ENCODE measurements at regions not wholly inside any gene's neighbourhood (a gene's known extent, or its start where the extent isn't known, plus 50 kb on each side); places are given as distances from the start of the nearest gene placed in this dataset.

DNA sequence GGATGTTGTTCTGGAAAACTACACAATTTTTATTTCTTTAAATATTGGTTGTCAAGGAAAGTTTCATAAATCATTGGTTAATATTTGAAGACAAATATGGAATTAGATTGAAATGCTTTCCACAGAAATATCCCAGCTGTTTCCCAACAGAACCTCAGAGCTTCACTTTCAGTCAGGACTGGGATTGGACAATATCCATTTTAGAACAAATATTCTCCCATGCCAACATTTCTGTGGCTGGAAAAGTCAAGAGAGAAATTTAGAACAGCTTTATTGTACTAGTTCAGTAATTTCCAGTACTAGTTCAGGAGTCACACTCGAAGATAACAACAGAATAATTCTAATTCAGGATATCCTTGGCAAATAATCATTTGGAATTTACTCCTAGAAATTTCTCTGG lies 116.1 kb upstream of the TUT7 start (continued):
- no peak for TF ChIP-seq ESRRA (CRISPR knock-in tag; IDR thresholded peaks at IDR 0.05; ENCODE audit: low read depth)
- TF ChIP-seq RNF2 (conservative IDR thresholded peaks at IDR 0.05; ENCODE audit: low read depth) = no peak
- no peak for TF ChIP-seq ZNF263 (CRISPR knock-in tag; IDR thresholded peaks at IDR 0.05)

DNA sequence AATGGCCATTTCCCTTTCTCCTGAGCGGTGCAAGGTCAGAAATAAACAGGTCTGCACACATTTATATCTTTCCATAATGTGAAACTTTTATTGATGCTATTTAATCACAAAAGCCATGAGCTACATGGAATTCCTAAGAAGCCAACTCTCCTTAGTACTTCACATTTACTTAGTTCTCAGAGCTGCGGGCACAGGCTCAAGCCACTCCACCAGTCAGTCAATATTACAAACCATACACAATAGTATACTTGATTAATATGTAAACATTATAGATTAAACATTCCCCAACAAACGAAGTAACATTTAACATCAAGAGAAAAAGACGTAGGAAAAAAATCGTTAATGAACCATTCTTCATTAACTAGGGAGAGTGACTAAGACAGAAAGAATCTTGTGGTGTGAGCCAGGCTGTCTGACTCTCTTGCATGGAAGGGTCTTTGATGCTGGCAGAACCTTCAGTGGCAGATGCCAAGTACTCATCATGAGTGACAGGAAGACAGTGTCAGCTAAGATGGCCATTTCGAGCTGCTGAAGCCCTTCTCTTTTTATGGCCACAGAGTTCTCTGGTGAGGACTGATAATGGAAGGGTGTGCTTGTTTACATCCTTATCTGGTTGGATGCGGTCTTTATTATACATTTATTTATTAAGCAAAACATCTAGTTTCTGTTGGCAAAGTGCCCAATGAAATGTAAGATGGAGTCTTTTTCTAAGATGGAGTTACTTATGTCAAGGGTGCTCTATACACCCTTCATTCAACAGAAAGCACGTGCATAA lies 115.5 kb upstream of the TUT7 start:
- H3K9me3 ChIP-seq (ENCODE audit: low read length) = no peaks in the 10 kb centered on the region
- ChIA-PET POLR2A (no interaction called here), CTCF (ENCODE audit: low intra/inter-chr PET ratio, low total read pairs) (no interaction called here)
- in situ Hi-C loops (cut with HindIII; ENCODE audit: extremely low pct_ligation_motif_present, low pct_unique_long_range_greater_than_20kb) = no loop called here
- intact Hi-C loops (cut with micrococcal nuclease; ENCODE audit: unreplicated experiment) = no loop called here
- H3K27me3 ChIP-seq (ENCODE audit: control insufficient read depth in 1 of 2, insufficient read depth in 2 of 2, low read length in 2 of 2) = peaks cover 0 to 4% of the 10 kb centered on the region in 2 experiments; a peak in 1 of 5 replicates
- no peaks in the 10 kb centered on the region for H3K4me1 ChIP-seq (ENCODE audit: insufficient read depth, low read length)
- no peak overlapping the region for H3K4me2 ChIP-seq (ENCODE audit: low read depth, low read length)
- no peaks in the 10 kb centered on the region for H3K36me3 ChIP-seq (replicated peaks in 1 of 2; ENCODE audit: control insufficient read depth in 1 of 2, insufficient read depth in 2 of 2, low read length in 2 of 2)
- H4K20me1 ChIP-seq (ENCODE audit: insufficient read depth, low read length) = no peaks in the 10 kb centered on the region
- no TSS peak for BruUV-seq (replicated peaks)
- 4% methylated on average over 8 of the region's 8 CpGs for WGBS (ENCODE audit: low lambda C conversion rate)
- ATAC-seq = no peak
- DNase-seq (ENCODE audit: low spot score) = no peak
- TF ChIP-seq ZFP36L1 (CRISPR knock-in tag; IDR thresholded peaks at IDR 0.05) (no peak), HOXA7 (CRISPR knock-in tag; IDR thresholded peaks at IDR 0.05) (no peak), REXO4 (CRISPR knock-in tag; IDR thresholded peaks at IDR 0.05; ENCODE audit: borderline replicate concordance) (no peak)
- no peak for FAIRE-seq
- no peak overlapping the region for H2AFZ ChIP-seq (ENCODE audit: low read length)
- H3K79me2 ChIP-seq (ENCODE audit: insufficient read depth, low read length) = no peaks in the 10 kb centered on the region
- H3K9ac ChIP-seq (ENCODE audit: insufficient read depth, low read depth, low read length) = no peak overlapping the region
- H3K4me3 ChIP-seq (replicated peaks in 1 of 3; ENCODE audit: insufficient read depth in 1 of 3, low read depth in 2 of 3, low read length in 3 of 3) = no peak overlapping the region
- no peak overlapping the region for H3K27ac ChIP-seq (ENCODE audit: extremely low read length, insufficient read depth, low read length)

DNA sequence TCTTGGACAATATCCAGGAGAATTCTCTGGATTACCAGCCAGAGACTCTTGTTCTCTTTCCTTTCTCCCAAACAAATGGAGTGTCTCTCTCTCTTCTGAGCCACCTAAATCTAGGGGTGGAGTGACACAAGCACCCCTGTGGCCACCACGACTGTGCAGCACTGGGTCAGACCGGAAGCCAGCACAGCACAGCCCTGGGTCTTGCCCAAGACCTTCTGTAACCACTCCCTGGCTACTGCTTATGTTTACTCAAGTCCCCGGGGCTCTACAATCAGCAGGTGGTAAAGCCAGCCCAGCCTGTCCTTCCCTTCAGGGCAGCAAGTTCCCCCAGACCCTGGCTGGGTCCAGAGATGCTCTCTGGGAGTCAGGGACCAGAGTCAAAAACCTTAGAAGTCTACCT lies 110.0 kb upstream of the TUT7 start:
- POLR2A ChIA-PET = no interaction called here
- intact Hi-C loops (cut with micrococcal nuclease; ENCODE audit: unreplicated experiment) = no loop called here
- H3K27me3 ChIP-seq (ENCODE audit: control insufficient read depth in 1 of 2, insufficient read depth in 2 of 2, low read length in 2 of 2) = peaks cover 2 to 3% of the 10 kb centered on the region in 2 experiments; a peak in 2 of 5 replicates
- H3K4me3 ChIP-seq (replicated peaks in 1 of 3; ENCODE audit: insufficient read depth in 1 of 3, low read depth in 2 of 3, low read length in 3 of 3) = no peak overlapping the region
- FAIRE-seq (no peak), ATAC-seq (no peak), DNase-seq (ENCODE audit: low spot score) (no peak)
- no peak overlapping the region for H3K9ac ChIP-seq (ENCODE audit: insufficient read depth, low read depth, low read length)
- CTCF ChIA-PET (ENCODE audit: low intra/inter-chr PET ratio, low total read pairs) = no interaction called here
- BruUV-seq (replicated peaks) = no TSS peak
- WGBS (ENCODE audit: low lambda C conversion rate) = 11% methylated on average over 3 of the region's 3 CpGs
- H2AFZ ChIP-seq (ENCODE audit: low read length) = no peak overlapping the region
- no peak overlapping the region for H3K4me2 ChIP-seq (ENCODE audit: low read depth, low read length)
- H3K27ac ChIP-seq (ENCODE audit: extremely low read length, insufficient read depth, low read length) = no peak overlapping the region
- H3K9me3 ChIP-seq (ENCODE audit: low read length) = no peaks in the 10 kb centered on the region
- H3K4me1 ChIP-seq (ENCODE audit: insufficient read depth, low read length) = no peaks in the 10 kb centered on the region
- H3K79me2 ChIP-seq (ENCODE audit: insufficient read depth, low read length) = no peaks in the 10 kb centered on the region
- in situ Hi-C loops (cut with HindIII; ENCODE audit: extremely low pct_ligation_motif_present, low pct_unique_long_range_greater_than_20kb) = no loop called here
- H3K36me3 ChIP-seq (replicated peaks in 1 of 2; ENCODE audit: control insufficient read depth in 1 of 2, insufficient read depth in 2 of 2, low read length in 2 of 2) = no peaks in the 10 kb centered on the region
- no peaks in the 10 kb centered on the region for H4K20me1 ChIP-seq (ENCODE audit: insufficient read depth, low read length)
- TF ChIP-seq CREB1 (IDR thresholded peaks at IDR 0.05) (no peak), CREB1 (CRISPR knock-in tag; IDR thresholded peaks at IDR 0.05) (no peak), ZNF33A (CRISPR knock-in tag; IDR thresholded peaks at IDR 0.05; ENCODE audit: borderline replicate concordance) (no peak), HCFC1 (IDR thresholded peaks at IDR 0.05; ENCODE audit: low read depth, low read length) (no peak), MZF1 (CRISPR knock-in tag; IDR thresholded peaks at IDR 0.05; ENCODE audit: borderline replicate concordance) (no peak), SMAD1 (CRISPR knock-in tag; IDR thresholded peaks at IDR 0.05; ENCODE audit: borderline replicate concordance, low read depth) (no peak), MBD4 (IDR thresholded peaks at IDR 0.05; ENCODE audit: borderline replicate concordance, low read length) (no peak), MEF2D (CRISPR knock-in tag; IDR thresholded peaks at IDR 0.05) (no peak)
- TF ChIP-seq, protein P1, sequence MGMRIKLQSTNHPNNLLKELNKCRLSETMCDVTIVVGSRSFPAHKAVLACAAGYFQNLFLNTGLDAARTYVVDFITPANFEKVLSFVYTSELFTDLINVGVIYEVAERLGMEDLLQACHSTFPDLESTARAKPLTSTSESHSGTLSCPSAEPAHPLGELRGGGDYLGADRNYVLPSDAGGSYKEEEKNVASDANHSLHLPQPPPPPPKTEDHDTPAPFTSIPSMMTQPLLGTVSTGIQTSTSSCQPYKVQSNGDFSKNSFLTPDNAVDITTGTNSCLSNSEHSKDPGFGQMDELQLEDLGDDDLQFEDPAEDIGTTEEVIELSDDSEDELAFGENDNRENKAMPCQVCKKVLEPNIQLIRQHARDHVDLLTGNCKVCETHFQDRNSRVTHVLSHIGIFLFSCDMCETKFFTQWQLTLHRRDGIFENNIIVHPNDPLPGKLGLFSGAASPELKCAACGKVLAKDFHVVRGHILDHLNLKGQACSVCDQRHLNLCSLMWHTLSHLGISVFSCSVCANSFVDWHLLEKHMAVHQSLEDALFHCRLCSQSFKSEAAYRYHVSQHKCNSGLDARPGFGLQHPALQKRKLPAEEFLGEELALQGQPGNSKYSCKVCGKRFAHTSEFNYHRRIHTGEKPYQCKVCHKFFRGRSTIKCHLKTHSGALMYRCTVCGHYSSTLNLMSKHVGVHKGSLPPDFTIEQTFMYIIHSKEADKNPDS (CRISPR knock-in tag; IDR thresholded peaks at IDR 0.05) = no peak
- TF ChIP-seq, protein P2, sequence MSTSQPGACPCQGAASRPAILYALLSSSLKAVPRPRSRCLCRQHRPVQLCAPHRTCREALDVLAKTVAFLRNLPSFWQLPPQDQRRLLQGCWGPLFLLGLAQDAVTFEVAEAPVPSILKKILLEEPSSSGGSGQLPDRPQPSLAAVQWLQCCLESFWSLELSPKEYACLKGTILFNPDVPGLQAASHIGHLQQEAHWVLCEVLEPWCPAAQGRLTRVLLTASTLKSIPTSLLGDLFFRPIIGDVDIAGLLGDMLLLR (CRISPR knock-in tag; IDR thresholded peaks at IDR 0.05) = no peak

Measured in HepG2 (cell line).